OCI-LY3 (cell line): ENCODE measurements at regions not wholly inside any gene's neighbourhood (a gene's known extent, or its start where the extent isn't known, plus 50 kb on each side); places are given as distances from the start of the nearest gene placed in this dataset.

Source experiments
- CTCF ChIP-seq: fragments of 200-600, 300-600 bp; sonication (generic); IDR thresholded peaks from 2 replicates; pipeline ENCODE4 v1.5.1; 2014; ENCODE audit warnings: antibody characterized with exemption, low read length, low read depth
- EZH2phosphoT487 ChIP-seq: fragments of 200-600 bp; shearing (Covaris generic); IDR thresholded peaks from 2 replicates; pipeline ENCODE4 v1.6.1; 2018; ENCODE audit warnings: antibody characterized with exemption, mixed run types, low read depth

DNA sequence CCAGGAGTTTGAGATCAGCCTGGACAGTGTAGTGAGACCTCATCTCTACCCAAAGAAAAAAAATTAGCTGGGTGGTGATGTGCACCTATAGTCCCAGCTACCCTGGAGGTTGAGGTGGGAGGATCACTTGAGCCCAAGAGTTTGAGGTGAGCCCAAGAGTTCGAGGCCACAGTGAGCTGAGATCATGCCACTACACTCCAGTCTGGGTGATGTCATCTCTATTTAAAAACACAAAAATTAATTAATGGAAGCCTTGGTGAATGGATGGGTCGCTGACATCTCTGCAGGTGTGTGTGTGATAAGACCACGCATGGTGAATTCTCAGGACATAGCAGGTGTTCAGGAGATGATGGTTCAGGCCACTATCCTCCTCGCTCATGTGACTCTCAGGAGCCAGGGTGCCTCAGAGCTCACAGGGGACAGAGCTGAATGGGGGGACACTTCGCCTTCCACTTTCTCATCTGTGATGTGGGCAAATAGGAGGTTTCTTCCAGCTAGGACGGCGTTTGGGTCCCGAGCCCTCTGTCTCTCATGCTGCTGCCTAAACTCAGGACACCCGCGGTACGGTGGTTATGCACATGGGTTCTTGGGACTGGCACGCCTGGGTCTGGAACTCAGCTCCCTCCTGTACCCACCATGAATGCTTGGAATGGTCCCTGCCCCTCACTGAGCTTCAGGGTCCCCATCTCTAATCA is 113.4 kb upstream of the ZBTB40 start:
- TF ChIP-seq CTCF, result no peak
- no peak for TF ChIP-seq EZH2phosphoT487
